ENCODE measurements at regions not wholly inside any gene's neighbourhood (a gene's known extent, or its start where the extent isn't known, plus 50 kb on each side); places are given as distances from the start of the nearest gene placed in this dataset.

- DNase-seq (ENCODE audit: low spot score) (no peak), FAIRE-seq (no peak), ATAC-seq (no peak)
- no peaks in the 10 kb centered on the region for H3K36me3 ChIP-seq (replicated peaks in 1 of 2; ENCODE audit: control insufficient read depth in 1 of 2, insufficient read depth in 2 of 2, low read length in 2 of 2)
- no peaks in the 10 kb centered on the region for H3K79me2 ChIP-seq (ENCODE audit: insufficient read depth, low read length)
- H3K4me2 ChIP-seq (ENCODE audit: low read depth, low read length) = peak overlapping the region; percentile 44
- intact Hi-C loops (cut with micrococcal nuclease; ENCODE audit: unreplicated experiment) = loop anchor here (2.0 to 5.0 kb wide), 3 partner anchors 75 to 100 kb away; no protein-coding TSS in a partner anchor
- H3K27ac ChIP-seq (ENCODE audit: extremely low read length, insufficient read depth, low read length) = no peak overlapping the region
- in situ Hi-C loops (cut with HindIII; ENCODE audit: extremely low pct_ligation_motif_present, low pct_unique_long_range_greater_than_20kb) = loop anchor here (10.0 kb wide), 1 partner anchor 98 kb away; no protein-coding TSS in a partner anchor
- CTCF ChIA-PET (ENCODE audit: low intra/inter-chr PET ratio, low total read pairs) = no interaction called here
- no peak overlapping the region for H3K4me3 ChIP-seq (replicated peaks in 1 of 3; ENCODE audit: insufficient read depth in 1 of 3, low read depth in 2 of 3, low read length in 3 of 3)
- no peak for TF ChIP-seq BRF2 (CRISPR knock-in tag; IDR thresholded peaks at IDR 0.05)
- TF ChIP-seq PITX1 (CRISPR knock-in tag; IDR thresholded peaks at IDR 0.05) = no peak
- TF ChIP-seq ZNF639 (CRISPR knock-in tag; conservative IDR thresholded peaks at IDR 0.05) = no peak
- TF ChIP-seq, protein P1, sequence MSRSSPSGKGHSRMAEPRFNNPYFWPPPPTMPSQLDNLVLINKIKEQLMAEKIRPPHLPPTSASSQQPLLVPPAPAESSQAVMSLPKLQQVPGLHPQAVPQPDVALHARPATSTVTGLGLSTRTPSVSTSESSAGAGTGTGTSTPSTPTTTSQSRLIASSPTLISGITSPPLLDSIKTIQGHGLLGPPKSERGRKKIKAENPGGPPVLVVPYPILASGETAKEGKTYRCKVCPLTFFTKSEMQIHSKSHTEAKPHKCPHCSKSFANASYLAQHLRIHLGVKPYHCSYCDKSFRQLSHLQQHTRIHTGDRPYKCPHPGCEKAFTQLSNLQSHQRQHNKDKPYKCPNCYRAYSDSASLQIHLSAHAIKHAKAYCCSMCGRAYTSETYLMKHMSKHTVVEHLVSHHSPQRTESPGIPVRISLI (CRISPR knock-in tag; IDR thresholded peaks at IDR 0.05; ENCODE audit: borderline replicate concordance) = peak; percentile 56; the same call in 1 of the 2 replicates
- no peak for TF ChIP-seq DDIT3 (CRISPR knock-in tag; IDR thresholded peaks at IDR 0.05)
- TF ChIP-seq TRAFD1 (CRISPR knock-in tag; IDR thresholded peaks at IDR 0.05; ENCODE audit: borderline replicate concordance) = no peak
- TF ChIP-seq ZSCAN31 (CRISPR knock-in tag; IDR thresholded peaks at IDR 0.05; ENCODE audit: low read depth) = no peak
- peaks cover 49% of the 10 kb centered on the region for H3K4me1 ChIP-seq (ENCODE audit: insufficient read depth, low read length)
- H4K20me1 ChIP-seq (ENCODE audit: insufficient read depth, low read length) = no peaks in the 10 kb centered on the region
- no peak overlapping the region for H2AFZ ChIP-seq (ENCODE audit: low read length)
- no peaks in the 10 kb centered on the region for H3K27me3 ChIP-seq (ENCODE audit: control insufficient read depth in 1 of 2, insufficient read depth in 2 of 2, low read length in 2 of 2)
- H3K9me3 ChIP-seq (ENCODE audit: low read length) = peaks cover 2% of the 10 kb centered on the region; the same call in 1 of the 2 replicates
- no peak overlapping the region for H3K9ac ChIP-seq (ENCODE audit: insufficient read depth, low read depth, low read length)
- POLR2A ChIA-PET = no interaction called here
- BruUV-seq (replicated peaks) = no TSS peak
- WGBS (ENCODE audit: low lambda C conversion rate) = 28% methylated on average over 2 of the region's 2 CpGs
These were observed 1196.0 kb downstream of the GALC start for GRCh38 chr14:86797075-86797351.
